ENCODE measurements at regions not wholly inside any gene's neighbourhood (a gene's known extent, or its start where the extent isn't known, plus 50 kb on each side); places are given as distances from the start of the nearest gene placed in this dataset.

GRCh38 chr11:115871161-115871760 lies 367.0 kb upstream of the CADM1 start:
- DNase-seq = no peak

GRCh38 chr11:115869780-115870431 lies 365.7 kb upstream of the CADM1 start:
- DNase-seq = peak; percentile 86

GRCh38 chr11:115869131-115869530 lies 364.9 kb upstream of the CADM1 start:
- no peak for DNase-seq

GRCh38 chr11:115860246-115860645 lies 356.0 kb upstream of the CADM1 start:
- DNase-seq = no peak

DNA sequence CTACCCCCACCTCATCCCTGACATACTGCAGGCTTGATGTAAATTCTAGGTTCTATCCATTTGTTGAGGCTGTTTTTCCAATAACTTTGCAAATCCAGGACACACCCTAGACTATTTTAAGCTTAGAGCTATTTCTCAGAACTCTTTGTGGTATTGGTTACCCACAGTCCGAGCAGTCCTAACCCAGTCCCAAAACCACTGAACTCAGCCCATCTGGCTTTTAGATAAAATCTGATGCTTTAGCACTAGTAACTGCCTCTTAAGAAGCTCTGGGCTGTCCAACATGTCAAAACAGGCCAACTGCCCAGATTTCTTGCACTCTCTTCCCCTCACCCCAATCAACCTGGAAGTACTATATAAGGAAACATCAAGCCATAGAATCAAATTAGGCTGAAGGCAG lies 344.4 kb upstream of the CADM1 start:
- DNase-seq = no peak

DNA sequence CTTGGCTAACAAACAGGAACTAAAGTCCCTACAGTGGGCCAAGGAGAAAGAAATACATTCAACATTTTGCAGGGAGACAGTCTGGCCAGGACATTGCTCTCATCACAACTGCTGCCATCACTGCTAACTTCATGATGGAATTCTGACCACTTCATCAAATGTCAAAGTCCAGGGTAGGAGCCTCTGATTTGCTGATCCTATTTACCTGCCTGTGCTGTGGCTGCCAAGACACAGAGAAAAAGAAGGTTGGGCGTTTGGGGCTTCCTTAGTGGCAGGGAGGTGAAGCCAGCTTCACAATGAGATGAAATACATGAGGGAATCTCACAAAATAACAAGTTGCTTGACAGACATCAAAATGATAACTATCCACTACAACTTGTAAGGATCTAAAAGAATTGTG lies 343.9 kb upstream of the CADM1 start:
- DNase-seq = no peak

DNA sequence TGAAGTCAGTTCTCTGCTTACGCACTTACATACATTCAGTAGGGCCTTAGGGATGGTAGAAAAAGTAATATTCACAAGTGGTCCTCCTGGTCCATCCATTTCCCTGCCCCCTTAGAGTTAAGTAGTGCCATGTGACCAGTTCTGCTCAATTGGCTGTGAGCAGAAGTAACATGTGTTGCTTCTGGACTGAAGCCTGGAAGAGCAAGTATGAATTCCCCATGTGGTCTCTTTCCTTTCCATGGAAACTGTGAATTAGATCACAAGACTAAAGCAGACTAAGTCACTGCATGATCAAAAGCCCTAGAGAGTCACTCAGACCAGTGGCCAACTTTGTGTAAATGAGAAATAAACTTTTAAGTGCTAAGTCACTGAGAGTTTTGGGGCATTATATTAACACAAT lies 341.7 kb upstream of the CADM1 start:
- no peak for DNase-seq

DNA sequence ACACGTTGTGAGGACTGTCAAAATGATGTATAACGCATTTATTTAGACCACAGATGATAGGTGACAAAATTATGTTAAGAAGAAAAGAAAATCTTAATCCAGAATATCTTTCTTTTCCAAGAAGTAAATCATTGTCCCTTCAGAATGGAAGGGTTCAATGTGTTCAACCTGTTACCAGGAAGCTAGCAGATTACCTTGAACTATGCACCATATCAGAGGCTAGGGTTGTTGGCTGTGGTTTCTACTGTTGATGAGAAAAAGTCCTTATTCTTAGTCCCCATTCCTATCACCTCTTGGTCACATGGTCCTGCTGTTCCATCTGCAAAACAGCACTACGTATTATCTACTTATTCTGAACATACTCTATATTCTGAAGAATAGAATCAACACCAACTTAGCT lies 339.5 kb upstream of the CADM1 start:
- DNase-seq = no peak

- no peak for DNase-seq
Observed at GRCh38 chr11:115843111-115843510, 338.9 kb upstream of the CADM1 start.

DNA sequence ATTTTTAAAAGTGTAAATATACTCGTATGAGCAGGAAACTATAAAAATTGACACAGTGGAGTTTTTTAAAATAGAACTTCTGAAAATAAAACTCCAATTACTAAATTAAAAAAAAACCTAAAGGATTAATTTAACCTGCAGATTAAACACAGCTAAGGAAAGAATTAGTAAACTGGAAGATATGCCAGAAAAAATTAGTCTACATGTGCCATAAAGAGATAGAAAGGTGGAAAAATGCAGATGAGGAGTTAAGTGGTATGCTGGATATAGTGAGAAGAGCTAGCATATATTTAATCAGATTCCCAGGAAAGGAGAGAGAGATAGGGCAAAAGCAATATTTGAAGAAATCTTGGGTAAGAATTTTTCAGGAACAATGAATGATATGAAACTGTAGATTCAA lies 315.8 kb upstream of the CADM1 start:
- DNase-seq = no peak

DNA sequence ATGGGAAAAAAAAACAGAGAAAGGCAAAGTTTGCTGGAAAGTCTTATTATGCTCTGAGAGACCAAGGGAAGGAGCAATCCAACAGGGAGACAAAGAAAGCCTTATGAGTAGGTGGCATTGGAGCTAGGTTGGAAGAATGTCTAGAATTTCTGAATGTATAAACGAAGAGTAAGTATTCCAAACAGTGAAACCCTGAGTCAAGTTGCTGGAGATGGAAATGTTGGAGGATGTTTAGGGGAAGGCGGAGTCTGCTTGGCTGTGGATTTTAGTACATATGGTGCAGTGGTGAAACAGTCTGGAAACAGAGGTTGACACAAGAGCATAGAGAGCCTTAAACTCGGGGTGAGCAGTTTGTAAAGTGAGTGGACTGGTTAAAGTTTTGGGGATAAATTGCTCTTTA lies 314.8 kb upstream of the CADM1 start:
- DNase-seq = no peak

DNA sequence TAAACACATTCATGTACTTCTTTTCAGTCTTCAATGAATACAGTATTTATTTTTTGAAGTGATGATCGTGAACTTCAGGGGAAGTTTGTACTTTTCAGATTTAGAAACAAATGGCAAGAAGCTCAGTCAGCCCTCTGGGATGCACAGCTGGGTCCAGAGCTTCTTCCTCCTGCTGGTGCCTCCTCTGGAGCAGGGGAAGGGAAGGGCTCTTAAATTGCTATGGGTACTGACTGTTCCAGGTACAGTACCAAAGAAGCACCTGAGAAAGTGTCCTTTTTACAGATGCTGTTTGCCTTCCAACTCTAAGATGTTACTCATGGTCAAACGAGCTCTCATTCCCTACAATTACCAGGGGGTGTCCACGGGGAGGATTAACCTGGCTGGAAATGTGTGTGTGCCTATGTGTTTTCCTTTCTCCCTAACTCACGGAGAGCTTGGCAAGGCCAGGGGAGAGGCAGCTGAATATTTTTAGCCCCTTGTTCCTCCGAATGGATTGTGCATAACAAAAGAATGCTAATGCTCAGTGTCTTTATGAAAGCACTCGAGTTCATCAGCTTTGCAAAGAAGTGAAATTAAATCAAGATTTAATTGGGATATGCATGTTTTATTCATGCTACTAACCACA lies 313.7 kb upstream of the CADM1 start:
- DNase-seq = no peak

GRCh38 chr11:115808351-115808940 lies 304.2 kb upstream of the CADM1 start:
- DNase-seq = no peak

DNA sequence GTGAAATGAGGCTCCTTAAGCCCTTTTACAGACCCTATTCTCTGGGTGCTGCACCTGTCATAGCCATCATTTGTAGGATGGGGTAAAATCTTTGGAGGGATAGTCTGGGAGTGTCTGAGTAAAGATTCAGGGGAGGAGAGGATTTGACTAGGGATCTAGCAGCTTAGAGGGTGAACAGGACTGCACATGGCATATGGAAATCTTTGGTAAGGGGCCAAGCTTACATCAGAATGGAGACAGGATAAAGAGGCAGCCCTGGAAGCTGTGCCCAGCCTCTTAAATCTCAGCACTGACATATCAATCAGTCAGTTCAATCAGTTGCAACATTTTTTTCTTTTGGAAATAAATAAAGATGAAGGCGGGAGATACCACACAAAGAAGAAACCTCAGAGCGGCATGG lies 301.8 kb upstream of the CADM1 start:
- no peak for DNase-seq

DNA sequence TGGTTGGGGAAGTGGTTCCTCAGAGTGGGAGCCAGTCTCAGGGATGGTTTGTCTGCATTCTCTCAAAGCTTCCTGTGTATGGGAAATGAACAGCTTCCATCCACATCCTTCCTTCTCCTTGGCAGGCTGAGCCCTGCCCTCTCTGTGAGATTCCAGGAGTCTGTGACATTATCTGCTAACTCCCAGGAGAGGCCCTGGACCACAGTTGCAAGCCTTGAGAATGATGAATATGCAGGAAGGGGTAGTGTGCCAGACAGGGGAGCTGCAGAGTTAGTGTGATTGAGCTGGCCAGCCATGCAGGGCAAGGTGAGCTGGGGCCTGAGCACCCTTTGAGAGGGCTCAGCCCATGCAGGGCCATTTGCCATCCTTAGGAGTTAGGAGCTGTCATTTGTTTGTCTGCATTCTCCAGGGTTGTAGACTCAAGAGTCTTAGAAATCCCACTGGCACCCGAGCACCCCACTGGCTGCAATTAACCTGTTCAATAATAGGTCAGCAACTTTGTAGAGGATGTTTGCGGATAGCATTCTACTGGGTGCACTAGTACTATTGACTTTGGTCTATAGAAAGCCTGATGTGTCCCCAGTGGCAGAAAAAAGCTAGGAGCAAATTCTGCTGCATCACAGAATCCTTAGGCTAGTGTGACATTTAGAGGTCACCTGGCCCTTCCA lies 299.0 kb upstream of the CADM1 start:
- no peak for DNase-seq

DNA sequence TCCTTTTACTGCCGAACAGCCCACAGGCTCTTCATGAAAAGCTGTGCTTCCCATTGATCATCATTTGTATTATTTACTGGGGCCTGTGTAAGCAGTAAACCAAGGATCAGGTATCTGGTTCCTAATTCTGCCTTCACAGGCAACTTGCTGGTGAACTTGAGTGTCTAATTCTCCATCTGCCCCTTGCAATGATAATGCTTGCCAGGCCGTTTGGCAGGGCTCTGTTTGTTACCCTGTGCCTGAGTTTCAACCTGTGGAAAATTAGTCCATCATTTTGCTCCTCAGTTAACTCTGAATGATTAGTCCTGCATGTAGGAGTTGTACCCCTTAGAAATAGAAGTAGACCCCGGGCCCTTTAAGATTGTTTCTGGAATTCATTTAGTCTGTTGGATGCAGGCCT lies 298.4 kb upstream of the CADM1 start:
- no peak for DNase-seq

- DNase-seq = no peak
Observed at GRCh38 chr11:115792903-115793302, 288.7 kb upstream of the CADM1 start.

GRCh38 chr11:115787302-115787701 lies 283.1 kb upstream of the CADM1 start:
- no peak for DNase-seq

GRCh38 chr11:115784796-115785521 lies 280.7 kb upstream of the CADM1 start:
- no peak for DNase-seq

DNA sequence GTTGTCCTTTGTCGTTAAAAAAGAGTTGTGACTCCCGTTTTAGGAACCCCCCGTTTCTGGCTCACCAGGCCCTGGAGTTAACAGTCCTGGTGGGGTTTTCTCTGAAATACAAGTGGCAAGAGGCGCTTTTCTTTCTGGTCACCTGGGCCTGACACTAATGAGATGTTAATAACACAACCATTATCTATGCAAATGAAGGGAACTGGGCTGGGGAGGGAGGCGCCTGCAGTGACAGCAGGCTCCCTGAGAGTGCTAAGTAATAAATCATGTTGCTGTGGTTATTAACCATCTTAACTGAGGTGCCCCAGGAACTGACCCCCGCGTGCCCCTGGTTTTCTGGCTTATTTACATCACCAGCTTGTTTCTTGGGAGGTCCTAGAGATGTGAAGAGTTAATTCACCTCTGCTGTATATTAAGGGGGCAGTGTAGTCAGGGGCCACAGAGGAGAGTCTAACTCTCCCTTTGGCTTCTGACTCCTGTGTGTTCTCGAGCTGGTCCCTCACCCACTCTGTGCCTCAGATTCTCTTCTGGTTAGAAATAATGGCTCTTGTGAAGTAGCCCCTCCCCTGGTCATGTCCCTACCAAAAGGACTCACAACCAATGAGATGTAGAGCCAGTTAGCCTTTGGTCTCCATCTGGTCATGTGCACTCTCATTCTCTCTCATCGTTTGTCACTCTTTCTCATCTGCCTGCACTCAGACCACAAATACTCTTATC lies 276.6 kb upstream of the CADM1 start:
- no peak for DNase-seq

GRCh38 chr11:115778928-115779650 lies 274.9 kb upstream of the CADM1 start:
- DNase-seq = no peak

DNA sequence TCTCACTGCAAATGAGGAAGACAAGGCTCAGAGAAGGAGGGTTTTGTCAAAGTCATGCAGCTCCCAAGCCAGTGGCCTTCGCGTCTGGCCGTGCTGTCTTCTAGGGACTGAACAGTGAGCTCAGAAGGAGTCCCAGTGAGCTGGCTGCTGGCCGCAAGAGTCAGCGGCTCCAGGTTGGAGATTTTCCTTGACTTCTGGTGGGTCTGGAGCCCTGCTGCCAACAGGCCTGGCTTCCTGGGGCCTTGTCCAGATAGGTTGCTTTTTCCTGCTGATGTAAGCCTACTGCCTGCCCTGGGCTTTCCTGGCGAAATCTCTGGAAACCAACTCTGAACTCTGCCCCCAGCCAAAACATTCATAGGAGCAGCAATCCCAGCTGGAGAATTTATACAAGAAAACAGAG lies 272.7 kb upstream of the CADM1 start:
- no peak for DNase-seq
